Stimulated activated CD4-positive, alpha-beta T cell treated with anti-CD3 and anti-CD28 coated beads, TNF-alpha, amount 100 ng/mL, for 24 hours (primary cell): ENCODE measurements at regions not wholly inside any gene's neighbourhood (a gene's known extent, or its start where the extent isn't known, plus 50 kb on each side); places are given as distances from the start of the nearest gene placed in this dataset.

ENCODE experiments used
- DNase-seq, 3 experiments: peaks; one replicate each; pipeline ENCODE4 v3.0.0-alpha.2; 2020; ENCODE audit warnings: low read depth in 3 of 3

DNA sequence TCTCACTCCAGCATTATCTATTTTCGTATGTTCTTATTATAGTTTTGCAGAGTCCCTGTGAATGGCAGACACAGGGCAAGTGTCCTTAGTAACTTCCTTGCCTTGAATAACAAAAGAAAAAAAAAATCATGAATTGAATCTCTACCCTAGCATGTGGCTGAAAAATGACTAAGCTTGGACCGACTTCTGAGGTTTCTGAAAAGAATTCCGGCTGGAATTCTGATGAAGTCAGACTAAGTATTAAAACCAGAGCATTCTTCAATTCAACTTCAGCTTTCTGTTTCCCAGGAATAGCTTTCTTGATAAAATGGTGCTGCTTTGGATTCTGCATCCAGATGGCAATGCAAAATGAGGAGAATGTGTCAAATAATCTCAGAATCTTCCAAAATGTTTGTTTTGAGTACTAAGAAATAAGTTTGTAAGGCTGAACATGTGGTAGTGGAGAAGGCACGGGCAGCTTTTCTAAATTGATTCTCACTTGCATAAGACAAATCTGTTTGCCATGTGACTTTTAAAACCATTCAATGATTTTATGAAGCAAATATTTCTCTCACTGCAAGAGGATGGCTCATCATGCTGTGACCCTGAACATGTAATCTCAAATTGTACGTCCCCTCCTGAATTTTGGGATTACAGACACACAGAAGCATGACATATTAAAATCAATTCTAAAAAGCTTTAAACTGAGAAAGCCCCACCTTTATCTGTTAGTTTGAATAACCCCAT lies 1462.8 kb upstream of the LRRTM1 start:
- no peak for DNase-seq

DNA sequence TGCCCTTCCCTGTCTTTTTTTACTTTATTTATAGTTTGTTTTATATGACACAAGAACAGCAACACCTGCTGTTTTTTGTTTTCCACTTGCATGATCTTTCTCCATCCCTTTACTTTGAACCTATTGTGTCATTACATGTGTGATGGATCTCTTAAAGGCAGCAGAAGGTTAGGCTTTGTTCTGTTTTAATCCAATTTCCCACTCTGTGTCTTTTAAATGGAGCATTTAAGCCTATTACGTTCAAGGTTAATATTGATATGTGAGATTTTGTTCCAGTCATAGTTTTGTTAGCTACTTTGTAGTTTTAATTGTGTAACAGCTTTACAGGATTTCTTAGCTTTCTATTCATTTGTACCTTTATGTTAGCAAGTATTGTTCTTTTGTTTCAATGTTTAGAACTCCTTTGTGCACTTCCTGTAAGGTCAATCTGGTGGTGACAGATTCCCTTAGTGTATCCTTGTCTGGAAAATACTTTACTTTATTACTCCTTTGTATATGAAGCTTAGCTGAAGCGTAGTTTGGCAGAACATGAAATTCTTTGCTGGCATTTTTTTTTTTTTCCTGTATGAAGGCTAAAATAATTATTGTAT lies 1443.0 kb upstream of the LRRTM1 start:
- DNase-seq = no peak

DNA sequence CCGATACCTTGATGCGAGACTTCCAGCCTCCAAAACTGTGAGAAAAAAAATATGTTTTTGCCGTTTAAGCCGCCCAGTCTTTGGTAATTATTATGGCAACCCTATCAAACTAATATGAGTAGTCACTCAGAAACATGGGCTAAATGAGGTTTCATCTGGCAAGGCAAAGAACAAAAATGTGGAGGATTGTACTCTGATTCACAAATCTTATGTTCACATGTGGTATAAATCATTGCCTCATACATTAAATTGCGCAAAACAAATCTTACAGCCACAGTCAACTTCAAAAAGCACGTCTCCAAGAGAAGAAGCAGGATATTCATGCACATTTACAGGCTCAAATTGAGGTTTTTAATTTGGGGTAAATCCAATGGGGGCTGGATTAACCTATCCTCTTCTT lies 1435.4 kb upstream of the LRRTM1 start:
- DNase-seq = no peak

DNA sequence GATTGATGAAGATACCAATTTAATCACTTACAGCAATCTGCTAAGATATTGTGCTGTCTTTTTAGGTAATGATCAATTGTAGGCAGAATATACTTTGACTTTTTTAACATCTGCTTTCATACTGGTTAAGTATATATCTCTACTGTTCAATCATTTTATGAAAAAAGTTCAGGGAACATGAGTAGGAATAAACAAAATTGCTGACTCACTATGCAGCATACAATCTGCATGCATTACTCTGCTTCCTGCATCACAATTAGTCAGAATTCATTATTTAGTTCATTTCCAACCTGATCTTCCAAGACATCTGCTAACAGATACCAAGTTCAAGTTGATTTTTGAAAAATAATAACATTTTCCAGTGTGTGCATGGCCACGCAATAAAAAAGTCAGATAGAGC lies 1430.4 kb upstream of the LRRTM1 start:
- no peak for DNase-seq

DNA sequence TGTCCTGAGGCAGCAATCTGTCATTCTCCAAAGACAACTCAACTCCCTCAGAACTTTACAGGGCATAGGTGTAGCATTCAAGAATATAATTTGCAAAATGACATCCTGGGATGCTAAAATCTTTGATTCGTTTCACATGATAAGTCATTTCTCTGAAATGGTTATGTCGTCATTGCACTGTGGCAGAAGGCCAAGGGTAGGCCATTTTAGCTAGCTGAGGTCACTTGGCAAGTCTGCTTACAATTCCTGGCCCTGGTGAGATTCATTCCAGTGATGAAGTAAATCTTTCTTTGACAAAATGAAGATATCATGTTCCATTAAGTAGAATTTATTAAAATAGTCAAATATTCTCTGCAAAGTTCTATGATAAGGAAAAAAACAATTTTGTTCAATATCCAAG lies 1410.3 kb upstream of the LRRTM1 start:
- no peak for DNase-seq

DNA sequence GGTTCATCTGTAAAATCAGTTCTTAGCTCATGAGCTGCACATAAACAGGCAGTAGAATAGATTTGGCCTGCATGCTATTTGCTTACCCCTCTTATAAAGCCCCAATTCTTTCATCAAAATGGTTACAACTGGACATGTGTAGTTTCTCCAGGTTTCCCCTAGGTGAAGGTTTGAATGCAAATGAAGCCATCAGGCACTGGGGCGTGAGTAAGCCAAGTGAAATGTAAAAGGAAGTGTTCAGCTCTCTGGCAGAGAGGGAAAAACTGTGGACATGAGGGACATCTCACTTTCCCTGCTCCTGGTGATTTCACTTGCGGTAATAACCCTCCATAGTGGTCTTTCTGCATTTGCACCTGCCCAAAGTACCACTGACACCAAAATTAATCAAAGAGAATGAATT lies 1402.3 kb upstream of the LRRTM1 start:
- no peak for DNase-seq

DNA sequence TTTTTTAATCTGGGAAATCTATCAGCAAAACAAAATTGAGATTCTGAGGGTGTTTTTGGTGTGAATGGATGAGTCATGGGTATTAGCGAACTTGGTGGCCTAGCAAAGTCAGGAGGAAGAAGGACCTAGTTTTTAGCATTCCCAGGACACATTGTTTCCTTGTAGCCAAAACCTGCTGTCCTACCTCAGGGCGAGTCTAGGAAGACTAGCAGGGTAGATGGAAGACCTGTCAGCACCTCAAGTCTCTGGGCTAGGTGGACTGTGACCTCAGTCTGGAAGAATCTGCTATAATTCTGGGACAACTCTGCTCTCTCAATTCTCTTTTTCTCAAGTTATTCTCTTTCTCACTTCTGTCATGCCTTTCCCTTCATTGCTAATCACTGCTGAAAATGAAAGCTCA lies 1399.3 kb upstream of the LRRTM1 start:
- no peak for DNase-seq

DNA sequence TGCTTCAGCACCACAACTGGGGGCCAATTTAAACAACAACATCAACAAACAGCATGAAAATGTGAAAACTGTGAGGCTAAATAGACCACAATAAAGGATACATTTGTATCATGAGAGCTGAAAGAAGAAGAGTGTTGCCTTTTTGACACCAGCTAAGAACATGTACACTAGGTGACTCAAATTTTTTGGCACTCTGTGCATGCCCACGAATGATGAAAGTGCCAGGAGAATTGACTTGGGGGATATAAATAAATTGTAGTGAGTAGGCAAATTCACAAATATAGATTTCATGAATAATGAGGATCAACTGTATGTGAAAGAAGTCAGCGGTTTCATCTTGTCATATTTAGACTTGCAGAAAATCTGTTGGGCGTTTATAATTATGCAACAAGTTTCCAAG lies 1388.0 kb upstream of the LRRTM1 start:
- DNase-seq = no peak

DNA sequence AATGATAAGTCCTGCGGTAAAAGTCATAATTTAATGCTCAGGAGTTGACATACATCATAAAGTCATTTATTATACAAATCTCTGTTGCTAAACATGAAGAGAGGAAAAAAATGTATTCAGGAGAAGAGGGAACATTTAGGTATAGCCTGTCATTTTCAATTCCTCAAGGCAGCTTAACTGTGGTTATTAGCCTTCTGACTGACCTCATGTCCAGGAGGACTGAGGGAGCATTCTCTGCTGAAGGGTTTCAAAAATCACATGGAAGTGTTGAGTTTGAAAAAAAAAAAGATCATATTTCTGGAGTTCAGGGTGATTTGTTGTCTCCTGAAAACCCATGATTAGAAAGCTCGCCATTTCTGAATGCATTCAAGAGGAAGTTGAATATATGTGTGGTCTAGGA lies 1371.1 kb upstream of the LRRTM1 start:
- DNase-seq = no peak

DNA sequence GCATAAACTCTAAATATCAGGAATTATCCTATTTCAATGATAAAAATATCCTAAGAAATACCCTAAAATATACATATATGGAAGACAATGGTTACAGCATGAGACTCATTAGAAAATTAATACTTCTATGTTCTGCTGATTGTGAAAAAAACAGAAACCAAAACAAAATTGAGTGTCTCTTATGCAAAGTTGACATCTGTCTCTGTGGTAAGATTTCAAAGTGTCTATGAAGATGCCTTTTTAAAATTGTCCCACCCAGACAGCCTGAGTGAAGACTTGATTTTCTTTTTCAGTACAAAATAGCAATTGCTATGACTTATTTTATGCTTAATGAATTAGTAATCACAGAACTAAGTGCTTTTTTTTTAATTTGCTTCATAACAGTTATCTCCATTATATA lies 1368.4 kb upstream of the LRRTM1 start:
- DNase-seq = no peak

DNA sequence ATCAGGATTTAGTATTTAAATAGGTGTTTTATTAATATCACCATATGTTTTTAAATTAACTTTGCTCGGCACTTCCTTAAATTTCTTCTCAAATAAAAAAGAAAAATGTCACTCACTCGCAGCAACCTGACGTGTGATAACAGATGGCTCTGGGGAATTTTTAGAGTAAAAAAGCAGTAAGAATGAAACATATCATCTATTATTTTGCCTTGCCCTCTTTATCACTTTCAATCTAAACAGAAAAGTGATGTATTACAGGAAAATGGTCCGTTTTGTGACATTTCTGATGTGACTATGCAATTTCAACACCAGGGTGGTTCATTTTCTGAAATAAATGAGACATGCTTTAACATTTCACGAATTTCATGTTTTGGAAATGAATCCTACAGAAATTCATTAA lies 1368.0 kb upstream of the LRRTM1 start:
- no peak for DNase-seq

DNA sequence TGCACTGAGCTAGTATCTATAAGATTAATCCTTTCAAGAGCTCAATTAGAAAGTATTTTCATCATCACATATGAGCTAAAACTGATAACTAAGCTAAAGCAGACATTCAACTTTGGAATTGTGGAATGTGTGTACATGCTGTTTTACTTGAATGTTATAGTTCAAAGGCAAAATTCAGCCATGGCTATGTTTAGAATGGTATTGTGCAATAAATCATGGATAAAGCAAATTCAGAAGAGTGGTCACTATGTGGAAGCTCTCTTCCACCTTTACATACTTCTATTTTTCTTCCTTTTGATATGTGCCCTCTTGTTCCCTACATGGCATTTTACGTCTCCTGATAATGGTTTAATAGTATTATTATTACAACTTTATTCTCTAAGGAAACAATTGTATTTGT lies 1366.3 kb upstream of the LRRTM1 start:
- DNase-seq = no peak

DNA sequence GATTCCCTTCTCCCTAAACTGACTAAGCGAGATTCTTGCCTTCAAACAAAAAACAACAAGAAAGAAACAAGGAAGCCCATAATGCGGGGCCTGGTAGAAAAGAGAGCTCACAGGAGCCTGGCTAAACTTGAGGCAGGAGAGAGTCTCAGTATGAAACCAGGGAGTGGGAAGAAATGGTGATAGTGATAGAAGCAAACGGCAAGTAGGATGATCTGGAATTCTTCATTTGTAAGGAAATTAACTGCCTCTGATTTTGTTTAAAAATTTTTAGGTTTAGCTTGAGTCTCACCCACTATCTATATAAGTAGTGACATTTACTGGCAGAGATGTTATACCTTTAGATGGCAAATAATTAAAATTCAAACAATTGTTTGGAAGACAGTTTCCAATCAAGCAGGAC lies 1356.5 kb upstream of the LRRTM1 start:
- DNase-seq = no peak

DNA sequence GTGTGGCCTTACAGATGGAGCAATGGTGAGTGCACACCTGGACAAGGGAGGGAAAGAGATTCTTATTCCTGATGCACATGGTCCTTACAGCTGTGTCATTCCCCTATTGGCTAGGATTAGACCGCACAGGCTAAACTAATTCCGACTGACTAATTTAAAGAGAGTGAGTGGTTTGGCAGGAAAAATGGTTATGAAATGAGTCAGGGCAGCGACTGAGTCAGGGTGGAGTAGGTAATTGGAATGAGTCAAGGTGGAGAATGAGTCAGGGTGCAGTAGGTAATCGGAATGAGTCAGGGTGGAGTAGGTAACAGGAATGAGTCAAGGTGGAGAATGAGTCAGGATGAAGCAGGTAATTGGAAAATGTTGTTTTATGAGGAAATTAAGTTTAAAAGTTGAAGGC lies 1353.7 kb upstream of the LRRTM1 start:
- no peak for DNase-seq

DNA sequence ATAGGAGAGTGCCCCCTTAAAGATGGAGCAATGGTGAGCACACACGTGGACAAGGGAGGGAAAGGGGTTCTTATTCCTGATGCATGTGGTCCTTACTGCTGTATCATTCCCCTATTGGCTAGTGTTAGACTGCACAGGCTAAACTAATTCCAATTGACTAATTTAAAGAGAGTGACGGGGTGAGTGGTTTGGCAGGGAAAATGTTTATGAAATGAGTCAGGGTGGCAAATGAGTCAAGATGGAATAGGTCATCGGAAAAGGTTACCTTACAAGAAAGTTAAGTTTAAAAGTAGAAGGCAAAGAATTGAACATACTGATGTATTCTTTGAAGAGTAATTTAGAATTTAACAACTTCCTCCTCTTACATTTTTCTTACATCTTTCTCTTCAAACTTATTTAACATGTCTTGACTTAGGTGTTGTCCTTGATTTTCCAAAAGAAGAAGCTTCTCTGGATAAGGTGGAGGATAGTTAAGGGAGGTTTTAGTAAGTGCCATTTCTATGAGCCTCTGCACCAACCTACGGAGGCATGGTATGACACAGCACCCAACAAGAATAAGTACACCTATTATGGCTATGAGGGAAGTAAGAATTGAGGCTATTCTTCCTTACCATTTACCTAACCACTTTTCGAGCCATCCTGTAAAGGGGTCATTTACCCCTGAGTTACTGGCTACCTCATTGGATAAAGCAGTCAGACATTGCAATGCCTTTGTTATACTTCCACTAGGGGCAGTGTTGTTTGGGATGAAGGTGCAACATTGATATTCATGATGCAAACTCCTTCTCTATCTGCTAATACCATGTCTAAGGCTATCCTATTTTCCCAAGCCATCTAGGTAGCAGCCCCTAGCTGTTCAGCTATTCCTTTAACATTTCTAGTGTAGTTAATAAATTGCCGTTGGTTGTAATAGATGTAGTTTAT lies 1345.8 kb upstream of the LRRTM1 start:
- DNase-seq = no peak

DNA sequence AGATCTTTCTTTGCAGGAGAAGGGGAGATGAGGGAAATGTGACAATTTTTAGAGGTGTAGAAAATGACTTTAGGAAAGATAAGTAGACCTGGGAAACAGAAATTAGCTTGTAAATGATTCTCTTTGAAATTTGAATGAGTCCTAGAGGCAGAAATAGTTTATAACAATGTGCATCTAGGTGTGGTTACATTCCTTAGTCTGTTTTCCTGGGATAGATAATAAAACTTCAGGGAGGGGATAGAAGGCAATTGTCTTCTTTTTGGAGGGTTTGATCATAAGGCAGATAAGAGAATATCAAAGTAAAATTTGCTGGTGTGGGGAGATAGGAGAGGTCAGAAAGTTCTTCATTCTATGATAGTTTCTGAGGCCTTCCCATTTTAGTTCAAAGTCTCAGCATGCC lies 1344.3 kb upstream of the LRRTM1 start:
- no peak for DNase-seq

DNA sequence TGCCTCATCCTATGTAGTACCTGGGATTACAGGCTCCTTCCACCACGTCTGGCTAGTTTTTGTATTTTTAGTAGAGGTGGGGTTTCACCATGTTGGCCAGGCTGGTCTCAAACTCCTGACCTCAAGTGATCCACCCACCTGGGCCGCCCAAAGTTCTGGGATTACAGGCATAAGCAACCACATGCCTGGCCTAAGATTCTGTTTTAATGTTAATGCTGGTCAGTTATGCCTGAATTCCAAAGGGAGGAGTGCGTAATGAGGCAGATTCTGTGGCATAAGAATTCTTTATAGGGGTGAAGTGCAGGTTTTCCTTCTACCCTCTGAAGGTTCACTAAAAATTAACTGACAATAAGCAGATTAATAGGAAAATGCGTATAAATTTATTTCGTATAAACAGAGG lies 1343.8 kb upstream of the LRRTM1 start:
- no peak for DNase-seq

DNA sequence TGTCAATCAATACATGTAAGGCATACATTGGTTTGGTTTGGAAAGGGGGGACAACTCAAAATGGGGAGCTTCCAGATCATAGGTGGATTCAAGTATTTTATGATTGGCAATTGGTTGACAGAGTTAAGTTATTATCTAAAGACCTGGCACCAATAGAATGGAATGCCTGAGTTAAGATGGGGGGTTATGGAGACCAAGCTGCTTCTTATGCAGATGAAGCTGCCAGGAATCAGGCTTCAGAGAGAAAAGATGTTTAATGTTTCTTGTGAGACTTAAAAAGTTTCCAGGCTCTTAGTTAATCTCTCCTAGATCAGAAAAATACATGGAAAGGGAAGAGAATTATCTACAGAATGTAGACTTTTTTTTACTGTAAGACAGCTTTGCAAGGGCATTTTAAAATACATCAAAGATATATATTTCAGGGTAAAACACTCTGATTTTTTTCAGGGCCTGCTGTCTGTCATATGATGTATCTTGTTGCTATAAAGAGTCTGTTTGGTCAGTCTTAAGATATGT lies 1343.2 kb upstream of the LRRTM1 start:
- DNase-seq = no peak

DNA sequence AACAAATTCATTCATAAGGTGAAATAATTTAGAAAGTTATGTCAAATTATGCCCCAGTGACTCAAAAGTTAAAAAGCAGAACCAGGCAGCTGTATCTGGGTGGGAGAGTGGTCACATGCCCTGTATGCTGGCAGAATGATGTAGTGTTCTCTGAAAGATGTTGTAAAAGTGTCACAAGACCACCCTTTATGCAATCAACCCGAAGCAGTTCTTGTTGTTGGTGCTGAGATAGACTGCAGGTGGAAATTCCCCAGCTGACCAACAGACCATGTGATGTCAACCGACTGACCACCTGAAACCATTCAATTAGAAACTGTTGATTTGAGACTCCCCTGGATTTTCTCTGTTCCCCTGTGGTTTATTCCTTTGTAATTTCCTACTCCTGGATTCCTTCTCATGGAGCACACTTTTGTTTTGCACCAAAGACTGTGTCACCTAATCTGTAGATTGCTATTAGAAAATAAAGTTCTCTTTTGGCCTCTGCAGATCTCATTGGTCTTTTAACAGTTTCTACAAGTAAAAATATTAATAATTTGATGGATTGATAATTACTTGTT lies 1341.3 kb upstream of the LRRTM1 start:
- no peak for DNase-seq

DNA sequence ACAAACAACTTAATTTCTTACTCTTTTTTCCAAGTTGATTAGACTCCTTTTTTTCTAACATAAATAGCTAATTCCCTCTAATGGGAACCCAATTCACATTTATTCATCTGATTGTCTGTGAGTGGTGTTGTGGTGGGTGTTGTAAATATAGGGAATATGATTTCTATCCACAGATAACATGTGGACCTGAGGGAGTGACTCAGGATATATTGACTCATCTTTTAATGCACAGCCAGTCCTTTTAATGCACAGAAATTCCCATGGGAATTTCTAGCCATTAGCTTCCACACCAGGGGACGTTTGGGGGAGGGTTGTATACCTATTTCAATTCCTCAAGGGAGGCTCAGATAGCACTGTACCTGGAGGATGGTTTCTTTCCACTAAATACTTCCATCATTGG lies 1339.6 kb upstream of the LRRTM1 start:
- no peak for DNase-seq

DNA sequence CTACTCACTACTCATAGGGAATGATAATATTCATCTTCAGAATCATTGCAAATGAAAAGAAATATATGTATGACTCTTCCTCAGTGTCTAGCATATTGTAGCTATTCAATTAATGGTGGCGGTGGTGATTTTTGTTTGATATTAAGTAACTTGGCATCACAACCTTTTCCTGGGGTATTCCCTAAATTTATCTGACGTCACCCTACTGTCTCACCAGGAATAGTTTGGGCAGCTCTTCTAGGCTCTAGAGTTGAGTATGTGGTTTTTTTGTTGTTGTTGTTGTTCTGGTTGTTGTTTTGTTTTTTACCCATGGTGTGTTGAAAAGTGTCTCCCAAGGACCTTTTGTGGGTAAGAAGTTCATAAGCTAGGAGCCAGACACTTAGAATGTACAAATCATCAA lies 1320.3 kb upstream of the LRRTM1 start:
- no peak for DNase-seq

DNA sequence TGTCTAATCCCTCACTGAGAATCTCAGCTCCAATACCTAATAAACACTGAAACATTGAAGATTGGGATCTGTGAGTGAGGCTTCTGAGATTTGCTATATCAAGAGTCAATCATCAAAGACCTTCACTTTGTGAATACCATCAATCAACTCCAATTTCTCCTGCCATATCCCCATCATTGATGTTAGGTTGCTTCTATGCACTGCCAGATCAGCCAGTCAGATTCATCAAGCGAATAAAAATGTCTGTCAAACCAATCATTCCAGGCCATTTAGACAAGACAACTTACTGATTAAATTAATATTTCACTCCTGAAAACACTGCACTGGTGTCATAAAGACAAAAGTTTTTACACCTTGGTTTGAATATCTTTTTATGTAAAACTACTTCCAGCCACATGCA lies 1295.5 kb upstream of the LRRTM1 start:
- no peak for DNase-seq
